H4 (cell line): ENCODE measurements at regions not wholly inside any gene's neighbourhood (a gene's known extent, or its start where the extent isn't known, plus 50 kb on each side); places are given as distances from the start of the nearest gene placed in this dataset.
A peak's percentile ranks its signal among the peaks of the same experiment; 100 is the strongest.
"Not testable (repeated sequence)": the region's sequence is repeated elsewhere in the genome, so short reads cannot be mapped to it uniquely, and the experiment has no call there.

Experiments used
- DNase-seq: peaks from one replicate; pipeline ENCODE4 v3.0.0-alpha.2; 2015; ENCODE audit warnings: low spot score

GRCh38 chr1:761791-762190 lies 75.3 kb upstream of the OR4F16 start:
- not testable (repeated sequence) for DNase-seq

- not testable (repeated sequence) for DNase-seq
Measured at GRCh38 chr1:771449-771848, 85.0 kb upstream of the OR4F16 start.

- DNase-seq: not testable (repeated sequence)
Measured at GRCh38 chr1:777480-778180, 91.2 kb upstream of the OR4F16 start.

- peak; percentile 99 for DNase-seq
Measured at GRCh38 chr1:778451-779278, 92.2 kb upstream of the OR4F16 start.

- not testable (repeated sequence) for DNase-seq
Measured at GRCh38 chr1:779621-780020, 93.2 kb upstream of the OR4F16 start.

- DNase-seq: no peak
Measured at GRCh38 chr1:788835-789234, 102.4 kb upstream of the OR4F16 start.

- DNase-seq: not testable (repeated sequence)
Measured at GRCh38 chr1:789606-790005, 103.2 kb upstream of the OR4F16 start.

GRCh38 chr1:790388-790930 lies 104.0 kb upstream of the OR4F16 start:
- DNase-seq: not testable (repeated sequence)

- DNase-seq: not testable (repeated sequence)
Measured at GRCh38 chr1:794310-794709, 107.9 kb upstream of the OR4F16 start.

- DNase-seq: not testable (repeated sequence)
Measured at GRCh38 chr1:794918-795584, 108.6 kb upstream of the OR4F16 start.

- DNase-seq: not testable (repeated sequence)
Measured at GRCh38 chr1:797649-798048, 111.2 kb upstream of the OR4F16 start.

GRCh38 chr1:800397-800796 lies 113.9 kb upstream of the OR4F16 start:
- DNase-seq: not testable (repeated sequence)

GRCh38 chr1:804378-805115 lies 118.1 kb upstream of the OR4F16 start:
- not testable (repeated sequence) for DNase-seq

- DNase-seq: not testable (repeated sequence)
Measured at GRCh38 chr1:805310-805709, 118.4 kb upstream of the SAMD11 start.

- not testable (repeated sequence) for DNase-seq
Measured at GRCh38 chr1:807066-807465, 116.7 kb upstream of the SAMD11 start.

GRCh38 chr1:807699-808390 lies 115.9 kb upstream of the SAMD11 start:
- DNase-seq: not testable (repeated sequence)

- DNase-seq: not testable (repeated sequence)
Measured at GRCh38 chr1:810949-811348, 112.8 kb upstream of the SAMD11 start.

- not testable (repeated sequence) for DNase-seq
Measured at GRCh38 chr1:812535-813127, 111.1 kb upstream of the SAMD11 start.

GRCh38 chr1:814543-814942 lies 109.2 kb upstream of the SAMD11 start:
- DNase-seq: not testable (repeated sequence)
